ENCODE measurements at regions not wholly inside any gene's neighbourhood (a gene's known extent, or its start where the extent isn't known, plus 50 kb on each side); places are given as distances from the start of the nearest gene placed in this dataset.

DNA sequence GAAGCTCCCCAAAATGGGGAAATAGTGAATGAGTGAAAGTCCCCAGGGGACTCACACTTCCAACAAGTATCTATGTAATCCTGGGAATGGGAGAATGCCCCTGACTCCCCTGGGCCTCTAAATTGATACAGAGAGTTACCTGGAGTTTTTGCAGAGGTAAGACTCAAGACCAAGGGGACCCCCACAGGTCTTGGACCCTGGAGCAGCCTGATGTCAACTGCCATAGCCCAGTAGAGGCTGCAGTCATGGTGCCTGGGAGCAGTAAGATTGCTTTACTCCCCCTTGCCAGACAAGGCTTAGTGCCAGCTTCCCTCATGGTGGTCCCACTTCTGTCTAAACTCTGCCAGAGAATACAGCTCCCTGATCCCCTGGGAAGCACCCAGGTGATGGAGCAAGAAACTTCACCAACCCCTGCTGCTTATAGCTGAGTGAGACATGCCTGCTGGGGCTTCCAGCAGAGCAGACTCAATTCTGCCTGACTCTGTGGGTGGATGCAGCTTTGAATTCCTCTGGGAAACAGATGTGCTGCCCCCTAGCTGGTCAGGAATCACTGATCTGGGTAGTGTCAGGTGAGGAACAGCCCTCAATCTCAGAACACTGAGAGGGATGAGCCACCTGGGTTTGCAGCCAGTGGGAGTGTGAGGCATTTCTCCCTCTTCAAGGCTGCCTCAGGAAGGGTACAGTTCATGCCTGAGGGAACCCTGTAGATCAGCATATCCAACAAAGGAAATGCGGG lies 485.9 kb downstream of the NSUN3 start:
- Histone ChIP-seq H3K27ac (ENCODE audit: low read depth) (no peak overlapping the region), H3F3A (replicated peaks; ENCODE audit: low read depth) (no peaks in the 10 kb centered on the region), H3K4me3 (no peak overlapping the region), H3K4me1 (ENCODE audit: insufficient read depth) (no peaks in the 10 kb centered on the region), H3K36me3 (ENCODE audit: insufficient read depth) (0 out of 2 replicates have a peak, but pooled peaks cover 6% of the 10 kb centered on the region), H3K27me3 (ENCODE audit: insufficient read depth) (no peaks in the 10 kb centered on the region), H2AFZ (peak overlapping the region; percentile 61), H3K79me2 (replicated peaks; ENCODE audit: insufficient read depth) (no peaks in the 10 kb centered on the region), H3K4me2 (no peak overlapping the region), H3K9me2 (ENCODE audit: insufficient read depth) (peaks cover 3% of the 10 kb centered on the region; the same call in 1 of the 2 replicates), H4K20me1 (replicated peaks; ENCODE audit: insufficient read depth) (no peaks in the 10 kb centered on the region)
- TF ChIP-seq CREB1 (CRISPR knock-in tag; IDR thresholded peaks at IDR 0.05; ENCODE audit: low read depth) (no peak), POLR2AphosphoS5 (IDR thresholded peaks at IDR 0.05; ENCODE audit: low read depth) (no peak), CTCF (conservative IDR thresholded peaks at IDR 0.05; ENCODE audit: low read depth in 2 of 2) (peak; percentile 41 to 65; a peak in 3 of 4 replicates), REST (IDR thresholded peaks at IDR 0.05; ENCODE audit: unreplicated experiment) (no peak), EZH2phosphoT487 (IDR thresholded peaks at IDR 0.05; ENCODE audit: unreplicated experiment) (no peak)
- peaks cover 9% of the 10 kb centered on the region; the same call in 2 of the 3 replicates for H3K4me1 Mint-ChIP-seq
- peak; percentile 51 for DNase-seq (ENCODE audit: low spot score)
- peaks cover 34% of the 10 kb centered on the region for H3K9me3 Mint-ChIP-seq
- ATAC-seq = peak; percentile 85
- no peaks in the 10 kb centered on the region for H3K27me3 Mint-ChIP-seq (ENCODE audit: insufficient read depth, low read depth, poor library complexity)
- no peak overlapping the region for H3K27ac Mint-ChIP-seq
- H3K36me3 Mint-ChIP-seq (ENCODE audit: low read depth) = peaks cover 18% of the 10 kb centered on the region; the same call in 2 of the 3 replicates
- no peak overlapping the region for H3K4me3 Mint-ChIP-seq

DNA sequence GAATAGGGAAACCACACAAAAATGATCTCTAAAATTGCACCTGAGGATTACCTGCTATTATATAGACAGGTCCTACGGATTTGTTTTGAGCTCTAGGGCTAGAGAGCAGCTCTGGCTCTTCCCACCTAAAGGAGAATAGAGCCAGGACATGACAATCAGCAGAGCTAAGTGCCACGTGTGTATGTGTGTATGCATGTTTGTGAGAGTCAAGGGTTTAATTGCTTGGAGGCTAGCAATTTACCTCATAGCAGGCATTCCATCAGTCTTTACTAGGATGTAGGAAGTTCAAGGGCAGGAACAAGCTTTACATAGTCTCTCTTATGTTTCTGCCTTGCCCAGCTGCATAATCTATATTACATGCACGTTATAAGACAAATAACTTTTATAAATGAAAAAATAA lies 498.2 kb downstream of the NSUN3 start:
- no peaks in the 10 kb centered on the region; the same call in 1 of the 2 replicates for H3K36me3 ChIP-seq (ENCODE audit: insufficient read depth)
- H2AFZ ChIP-seq = no peak overlapping the region
- peaks cover 19% of the 10 kb centered on the region; the same call in 2 of the 3 replicates for H3K36me3 Mint-ChIP-seq (ENCODE audit: low read depth)
- H3F3A ChIP-seq (replicated peaks; ENCODE audit: low read depth) = no peaks in the 10 kb centered on the region
- H3K27me3 Mint-ChIP-seq (ENCODE audit: insufficient read depth, low read depth, poor library complexity) = no peaks in the 10 kb centered on the region
- H3K79me2 ChIP-seq (replicated peaks; ENCODE audit: insufficient read depth) = no peaks in the 10 kb centered on the region
- no peaks in the 10 kb centered on the region for H3K27me3 ChIP-seq (ENCODE audit: insufficient read depth)
- H4K20me1 ChIP-seq (replicated peaks; ENCODE audit: insufficient read depth) = no peaks in the 10 kb centered on the region
- peaks cover 7% of the 10 kb centered on the region; the same call in 1 of the 2 replicates for H3K9me2 ChIP-seq (ENCODE audit: insufficient read depth)
- no peak overlapping the region for H3K27ac ChIP-seq (ENCODE audit: low read depth)
- ATAC-seq = no peak
- no peak overlapping the region for H3K4me2 ChIP-seq
- no peak overlapping the region for H3K4me3 ChIP-seq
- H3K27ac Mint-ChIP-seq = no peak overlapping the region
- peaks cover 13% of the 10 kb centered on the region; the same call in 2 of the 3 replicates for H3K4me1 Mint-ChIP-seq
- H3K9me3 Mint-ChIP-seq = peaks cover 21% of the 10 kb centered on the region
- H3K4me1 ChIP-seq (ENCODE audit: insufficient read depth) = peaks cover 5% of the 10 kb centered on the region
- no peak overlapping the region for H3K4me3 Mint-ChIP-seq
- no peak for DNase-seq (ENCODE audit: low spot score)
- TF ChIP-seq ZNF462 (CRISPR knock-in tag; IDR thresholded peaks at IDR 0.05) = no peak
- no peak for TF ChIP-seq ZNF331 (CRISPR knock-in tag; IDR thresholded peaks at IDR 0.05; ENCODE audit: low read depth)

Measured in GM23338 (cell line).